ENCODE measurements at regions not wholly inside any gene's neighbourhood (a gene's known extent, or its start where the extent isn't known, plus 50 kb on each side); places are given as distances from the start of the nearest gene placed in this dataset.

- no peak overlapping the region for H3K4me2 ChIP-seq (ENCODE audit: low read length)
- H3K27me3 ChIP-seq (ENCODE audit: insufficient read depth, low read length, poor library complexity) = no peaks in the 10 kb centered on the region
- H3K18ac ChIP-seq (ENCODE audit: low read length) = no peak overlapping the region
- H3K4ac ChIP-seq (ENCODE audit: low read depth, low read length) = no peak overlapping the region
- no CpG with 5 or more reads among the region's 2 CpGs for WGBS (ENCODE audit: extremely low coverage, insufficient coverage, low lambda C conversion rate)
- no peaks in the 10 kb centered on the region for H3K79me2 ChIP-seq (ENCODE audit: control insufficient read depth, insufficient read depth, low read length)
- H2BK5ac ChIP-seq (ENCODE audit: low read length) = no peak overlapping the region
- no peak overlapping the region for H3K23ac ChIP-seq (ENCODE audit: low read length)
- no peak overlapping the region for H4K8ac ChIP-seq (ENCODE audit: low read depth, low read length)
- no peaks in the 10 kb centered on the region for H3K4me1 ChIP-seq (ENCODE audit: control insufficient read depth, low read depth, low read length)
- no peak overlapping the region for H2AK5ac ChIP-seq (ENCODE audit: low read length)
- no peak overlapping the region for H4K5ac ChIP-seq (ENCODE audit: low read length)
- no peak overlapping the region for H2BK120ac ChIP-seq (ENCODE audit: low read depth, low read length)
- no peak overlapping the region for H2BK15ac ChIP-seq (replicated peaks; ENCODE audit: low read depth)
- no peak overlapping the region for H3K4me3 ChIP-seq (ENCODE audit: low read length)
- DNase-seq = no peak
- no peaks in the 10 kb centered on the region for H3K36me3 ChIP-seq (ENCODE audit: control insufficient read depth, insufficient read depth, low read length)
- H3K56ac ChIP-seq (ENCODE audit: low read length) = no peak overlapping the region
- no peak overlapping the region for H3K9ac ChIP-seq (ENCODE audit: low read length)
- H3K27ac ChIP-seq (ENCODE audit: low read depth, low read length) = no peak overlapping the region
- no peaks in the 10 kb centered on the region for H3K79me1 ChIP-seq (ENCODE audit: low read length)
These were observed 106.7 kb downstream of the HS3ST3B1 start for GRCh38 chr17:14407541-14407940.

GRCh38 chr17:14405189-14405588 lies 104.3 kb downstream of the HS3ST3B1 start:
- no peak overlapping the region for H4K8ac ChIP-seq (ENCODE audit: low read depth, low read length)
- no CpG with 5 or more reads among the region's 4 CpGs for WGBS (ENCODE audit: extremely low coverage, insufficient coverage, low lambda C conversion rate)
- no peaks in the 10 kb centered on the region for H3K27me3 ChIP-seq (ENCODE audit: insufficient read depth, low read length, poor library complexity)
- H3K4me3 ChIP-seq (ENCODE audit: low read length) = no peak overlapping the region
- no peaks in the 10 kb centered on the region for H3K4me1 ChIP-seq (ENCODE audit: control insufficient read depth, low read depth, low read length)
- no peaks in the 10 kb centered on the region for H3K36me3 ChIP-seq (ENCODE audit: control insufficient read depth, insufficient read depth, low read length)
- H3K79me1 ChIP-seq (ENCODE audit: low read length) = no peaks in the 10 kb centered on the region
- H3K4me2 ChIP-seq (ENCODE audit: low read length) = no peak overlapping the region
- H4K5ac ChIP-seq (ENCODE audit: low read length) = no peak overlapping the region
- no peak overlapping the region for H2BK120ac ChIP-seq (ENCODE audit: low read depth, low read length)
- no peak overlapping the region for H2BK5ac ChIP-seq (ENCODE audit: low read length)
- H3K23ac ChIP-seq (ENCODE audit: low read length) = no peak overlapping the region
- no peak overlapping the region for H2BK15ac ChIP-seq (replicated peaks; ENCODE audit: low read depth)
- H3K79me2 ChIP-seq (ENCODE audit: control insufficient read depth, insufficient read depth, low read length) = no peaks in the 10 kb centered on the region
- no peak overlapping the region for H3K4ac ChIP-seq (ENCODE audit: low read depth, low read length)
- no peak overlapping the region for H3K27ac ChIP-seq (ENCODE audit: low read depth, low read length)
- no peak overlapping the region for H3K56ac ChIP-seq (ENCODE audit: low read length)
- no peak for DNase-seq
- no peak overlapping the region for H2AK5ac ChIP-seq (ENCODE audit: low read length)
- no peak overlapping the region for H3K9ac ChIP-seq (ENCODE audit: low read length)
- no peak overlapping the region for H3K18ac ChIP-seq (ENCODE audit: low read length)

All from mesendoderm (in vitro differentiated cells).